HepG2 (cell line): ENCODE measurements at regions not wholly inside any gene's neighbourhood (a gene's known extent, or its start where the extent isn't known, plus 50 kb on each side); places are given as distances from the start of the nearest gene placed in this dataset.

ENCODE experiments used
- ATAC-seq: fragments of 200-7000 bp; cut with Tn5 transposase; 3 replicates; pipeline ENCODE4 v1.9.1; 2020; ENCODE audit warnings: mild to moderate bottlenecking, moderate library complexity
- BruUV-seq: library from RNA; stranded (reverse); fragments of 400-500 nt; replicated peaks from 2 replicates; lab custom pipeline; 2021; lab: Mats Ljungman, UMichigan
- CTCF ChIA-PET: fragments of 300-600 bp; formaldehyde crosslinking; extraction: SDS; loops from one replicate; lab custom pipeline; 2021; ENCODE audit warnings: low total read pairs, inconsistent platforms, low intra/inter-chr PET ratio; lab: Yijun Ruan, JAX
- POLR2A ChIA-PET: fragments of 350-600 bp; sonication (Branson Sonifier 250); formaldehyde crosslinking; loops from one replicate; lab custom pipeline; 2020; ENCODE audit warnings: antibody characterized with exemption, inconsistent platforms; lab: Yijun Ruan, JAX
- DNase-seq: peaks from one replicate; pipeline ENCODE4 v3.0.0-alpha.2; 2015; ENCODE audit warnings: low spot score
- FAIRE-seq: peaks from 3 replicates; lab custom pipeline; 2011; peaks lifted over from hg19 to GRCh38; lab: Jason Lieb, UNC
- H2AFZ ChIP-seq: one replicate; pipeline ENCODE4 v1.6.1; 2011; ENCODE audit warnings: low read length, inconsistent platforms
- H3K27ac ChIP-seq: fragments of 300-600 bp; 3 replicates; pipeline ENCODE4 v1.8.0; 2011; ENCODE audit warnings: mixed run types, mild to moderate bottlenecking, mixed read lengths, low read length, inconsistent platforms; ENCODE audit not compliant: insufficient read depth; ENCODE audit errors: extremely low read length
- H3K27me3 ChIP-seq, 2 experiments: fragments of 200-600 bp in 1 of 2; 2 replicates in 1 of 2; 3 replicates in 1 of 2; pipeline versions ENCODE4 v1.6.0 to v1.8.0; 2011; ENCODE audit warnings: low read length in 2 of 2, mild to moderate bottlenecking in 2 of 2, moderate library complexity in 2 of 2, inconsistent platforms in 1 of 2; ENCODE audit not compliant: insufficient read depth in 2 of 2, control insufficient read depth in 1 of 2
- H3K36me3 ChIP-seq, 2 experiments: fragments of 200-600 bp in 1 of 2; replicated peaks in 1 of 2; 2 replicates in 1 of 2; 3 replicates in 1 of 2; pipeline versions ENCODE4 v1.5.1 to v1.8.0; 2011; ENCODE audit warnings: low read length in 2 of 2, inconsistent platforms in 1 of 2; ENCODE audit not compliant: insufficient read depth in 2 of 2, control insufficient read depth in 1 of 2
- H3K4me1 ChIP-seq: 2 replicates; pipeline ENCODE4 v1.5.1; 2012; ENCODE audit warnings: low read length, inconsistent platforms; ENCODE audit not compliant: insufficient read depth
- H3K4me2 ChIP-seq: 2 replicates; pipeline ENCODE4 v1.6.0; 2011; ENCODE audit warnings: low read depth, low read length, inconsistent platforms
- H3K4me3 ChIP-seq, 3 experiments: fragments of 200-600 bp in 1 of 3; sonication (generic), shearing (Covaris generic) in 1 of 3; replicated peaks in 1 of 3; 2 replicates each; pipeline ENCODE4 v1.5.1; 2011 to 2016; ENCODE audit warnings: low read length in 3 of 3, inconsistent platforms in 2 of 3, low read depth in 2 of 3, mild to moderate bottlenecking in 2 of 3, control low read depth in 1 of 3, mixed read lengths in 1 of 3; ENCODE audit not compliant: insufficient read depth in 1 of 3
- H3K79me2 ChIP-seq: one replicate; pipeline ENCODE4 v1.6.1; 2011; ENCODE audit warnings: low read length, inconsistent platforms; ENCODE audit not compliant: insufficient read depth
- H3K9ac ChIP-seq: 2 replicates; pipeline ENCODE4 v1.6.0; 2011; ENCODE audit warnings: mild to moderate bottlenecking, low read depth, low read length, inconsistent platforms; ENCODE audit not compliant: insufficient read depth
- H3K9me3 ChIP-seq: 2 replicates; pipeline ENCODE4 v1.5.1; 2012; ENCODE audit warnings: mild to moderate bottlenecking, low read length
- H4K20me1 ChIP-seq: 2 replicates; pipeline ENCODE4 v1.6.0; 2011; ENCODE audit warnings: inconsistent platforms, mild to moderate bottlenecking, low read length, moderate library complexity; ENCODE audit not compliant: insufficient read depth
- ATF7-NPFF ChIP-seq: sonication (generic); formaldehyde crosslinking; IDR thresholded peaks from 2 replicates; pipeline ENCODE4 v1.8.1; 2023; ENCODE audit warnings: mild to moderate bottlenecking, low read depth, missing genetic modification reagents, moderate library complexity
- FOXJ3 ChIP-seq: sonication (generic); formaldehyde crosslinking; IDR thresholded peaks from 2 replicates; pipeline ENCODE4 v1.4.0; 2020; ENCODE audit warnings: missing genetic modification reagents, mild to moderate bottlenecking, borderline replicate concordance
- HMG20A ChIP-seq: IDR thresholded peaks from 2 replicates; pipeline ENCODE4 v1.6.1; 2016; ENCODE audit warnings: borderline replicate concordance
- RFX1 ChIP-seq: fragments of 450-650 bp; IDR thresholded peaks from 2 replicates; pipeline ENCODE4 v1.6.1; 2017
- SPEN ChIP-seq: sonication (generic); formaldehyde crosslinking; IDR thresholded peaks from 2 replicates; pipeline ENCODE4 v1.5.1; 2020; ENCODE audit warnings: low read depth, mild to moderate bottlenecking, missing genetic modification reagents
- THAP7 ChIP-seq: sonication (generic); formaldehyde crosslinking; IDR thresholded peaks from 2 replicates; pipeline ENCODE4 v1.8.1; 2023; ENCODE audit warnings: mild to moderate bottlenecking, missing genetic modification reagents
- YY1 ChIP-seq: IDR thresholded peaks from 2 replicates; pipeline ENCODE4 v1.6.1; 2011; ENCODE audit warnings: low read length, low read depth, moderate library complexity, mild to moderate bottlenecking; ENCODE audit not compliant: insufficient read depth, insufficient replicate concordance
- ZNF124 ChIP-seq: sonication (generic); formaldehyde crosslinking; IDR thresholded peaks from 2 replicates; pipeline ENCODE4 v1.4.0; 2020; ENCODE audit warnings: missing genetic modification reagents
- ZNF160 ChIP-seq: sonication (generic); formaldehyde crosslinking; IDR thresholded peaks from 2 replicates; pipeline ENCODE4 v1.8.0; 2022; ENCODE audit warnings: mild to moderate bottlenecking, inconsistent platforms, missing genetic modification reagents
- ZNF563 ChIP-seq: sonication (generic); formaldehyde crosslinking; IDR thresholded peaks from 2 replicates; pipeline ENCODE4 v1.8.0; 2022; ENCODE audit warnings: mild to moderate bottlenecking, moderate library complexity, missing genetic modification reagents
- ZNF569 ChIP-seq: sonication (generic); formaldehyde crosslinking; IDR thresholded peaks from 2 replicates; pipeline ENCODE4 v1.5.0; 2020; ENCODE audit warnings: mild to moderate bottlenecking, missing genetic modification reagents, moderate library complexity, borderline replicate concordance
- ZNF576 ChIP-seq: sonication (generic); formaldehyde crosslinking; IDR thresholded peaks from 2 replicates; pipeline ENCODE4 v1.4.0; 2020; ENCODE audit warnings: mild to moderate bottlenecking, missing genetic modification reagents
- ZNF609 ChIP-seq: sonication (generic); formaldehyde crosslinking; IDR thresholded peaks from 2 replicates; pipeline ENCODE4 v1.4.0; 2020; ENCODE audit warnings: mild to moderate bottlenecking, missing genetic modification reagents, borderline replicate concordance
- ZNF839 ChIP-seq: sonication (generic); formaldehyde crosslinking; IDR thresholded peaks from 2 replicates; pipeline ENCODE4 v1.4.0; 2020; ENCODE audit warnings: missing genetic modification reagents, mild to moderate bottlenecking, borderline replicate concordance
- WGBS: methylation state at CpG from one replicate; pipeline ENCODE4 v1.1.6; 2017; ENCODE audit warnings: low lambda C conversion rate; 5-methylcytosine and 5-hydroxymethylcytosine counted together
- in situ Hi-C: cut with HindIII; loops from 2 replicates; pipeline ENCODE4 v1.10.0; 2017; ENCODE audit warnings: low pct_unique_long_range_greater_than_20kb; ENCODE audit not compliant: extremely low pct_ligation_motif_present
- intact Hi-C: fragments of 100-400 bp; cut with micrococcal nuclease; formaldehyde crosslinking; loops from one replicate; pipeline ENCODE4 v1.10.0; 2022; ENCODE audit not compliant: unreplicated experiment

GRCh38 chr1:208570362-208570761, 326.2 kb upstream of the PLXNA2 start:
- ATAC-seq, result no peak
- Histone ChIP-seq H3K27ac (no peak overlapping the region), H4K20me1 (no peaks in the 10 kb centered on the region), H3K4me1 (no peaks in the 10 kb centered on the region), H2AFZ (no peak overlapping the region), H3K4me2 (no peak overlapping the region), H3K4me3 (no peak overlapping the region), H3K27me3 (no peaks in the 10 kb centered on the region), H3K79me2 (no peaks in the 10 kb centered on the region), H3K36me3 (no peaks in the 10 kb centered on the region), H3K9me3 (no peaks in the 10 kb centered on the region), H3K9ac (no peak overlapping the region)
- intact Hi-C loops, result no loop called here
- WGBS, result 20% methylated on average over 5 of the region's 5 CpGs
- in situ Hi-C loops, result no loop called here
- ChIA-PET CTCF (no interaction called here), POLR2A (no interaction called here)
- no peak for FAIRE-seq
- no peak for TF ChIP-seq ZNF569 (CRISPR knock-in tag)
- no peak for TF ChIP-seq RFX1
- no peak for TF ChIP-seq ZNF124
- no peak for TF ChIP-seq YY1
- TF ChIP-seq ZNF563 (CRISPR knock-in tag), result no peak
- no peak for TF ChIP-seq ZNF160 (CRISPR knock-in tag)
- no peak for TF ChIP-seq HMG20A (CRISPR knock-in tag)
- no peak for TF ChIP-seq FOXJ3 (CRISPR knock-in tag)
- TF ChIP-seq ZNF839 (CRISPR knock-in tag), result no peak
- no peak for TF ChIP-seq ZNF609 (CRISPR knock-in tag)
- no peak for TF ChIP-seq THAP7
- no peak for TF ChIP-seq ATF7-NPFF
- no peak for TF ChIP-seq ZNF576 (CRISPR knock-in tag)
- TF ChIP-seq SPEN (CRISPR knock-in tag), result no peak
- BruUV-seq, result no TSS peak
- no peak for DNase-seq
